ENCODE measurements at regions not wholly inside any gene's neighbourhood (a gene's known extent, or its start where the extent isn't known, plus 50 kb on each side); places are given as distances from the start of the nearest gene placed in this dataset.

DNA sequence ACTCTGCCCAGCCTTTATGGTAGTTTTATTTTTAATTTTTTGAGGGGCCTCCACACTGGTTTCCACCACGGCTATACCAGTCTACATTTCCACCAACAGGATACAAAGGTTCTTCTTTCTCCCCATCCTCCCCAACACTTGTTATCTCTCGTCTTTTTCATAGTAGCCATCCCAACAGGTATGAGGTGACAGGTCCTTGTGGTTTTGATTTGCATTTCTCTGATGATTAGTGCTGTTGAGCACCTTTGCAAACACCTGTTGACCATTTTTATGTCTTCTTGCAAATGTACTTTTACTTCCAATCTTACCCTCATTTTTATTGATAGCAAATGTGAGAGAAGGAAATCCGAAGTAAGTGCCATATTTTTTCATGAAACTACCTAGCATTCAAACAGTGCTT lies 195.4 kb upstream of the PREP start:
- no peak for ATAC-seq
- TF ChIP-seq ZNF70 (CRISPR knock-in tag; IDR thresholded peaks at IDR 0.05): no peak
- no peak for TF ChIP-seq TOX (CRISPR knock-in tag; IDR thresholded peaks at IDR 0.05; ENCODE audit: borderline replicate concordance)
- TF ChIP-seq, protein P1, sequence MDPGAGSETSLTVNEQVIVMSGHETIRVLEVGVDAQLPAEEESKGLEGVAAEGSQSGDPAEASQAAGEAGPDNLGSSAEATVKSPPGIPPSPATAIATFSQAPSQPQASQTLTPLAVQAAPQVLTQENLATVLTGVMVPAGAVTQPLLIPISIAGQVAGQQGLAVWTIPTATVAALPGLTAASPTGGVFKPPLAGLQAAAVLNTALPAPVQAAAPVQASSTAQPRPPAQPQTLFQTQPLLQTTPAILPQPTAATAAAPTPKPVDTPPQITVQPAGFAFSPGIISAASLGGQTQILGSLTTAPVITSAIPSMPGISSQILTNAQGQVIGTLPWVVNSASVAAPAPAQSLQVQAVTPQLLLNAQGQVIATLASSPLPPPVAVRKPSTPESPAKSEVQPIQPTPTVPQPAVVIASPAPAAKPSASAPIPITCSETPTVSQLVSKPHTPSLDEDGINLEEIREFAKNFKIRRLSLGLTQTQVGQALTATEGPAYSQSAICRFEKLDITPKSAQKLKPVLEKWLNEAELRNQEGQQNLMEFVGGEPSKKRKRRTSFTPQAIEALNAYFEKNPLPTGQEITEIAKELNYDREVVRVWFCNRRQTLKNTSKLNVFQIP (CRISPR knock-in tag; IDR thresholded peaks at IDR 0.05; ENCODE audit: borderline replicate concordance, low read depth): no peak
- TF ChIP-seq ESRRG (CRISPR knock-in tag; IDR thresholded peaks at IDR 0.05): no peak
- no peak for TF ChIP-seq OSR1 (CRISPR knock-in tag; IDR thresholded peaks at IDR 0.05)
- no peak for TF ChIP-seq ZNF565 (CRISPR knock-in tag; conservative IDR thresholded peaks at IDR 0.05; ENCODE audit: low read depth)
- no peak for TF ChIP-seq PPARA (CRISPR knock-in tag; IDR thresholded peaks at IDR 0.05; ENCODE audit: borderline replicate concordance)
- no peak for TF ChIP-seq ISL1 (CRISPR knock-in tag; IDR thresholded peaks at IDR 0.05)
- TF ChIP-seq, protein P2, sequence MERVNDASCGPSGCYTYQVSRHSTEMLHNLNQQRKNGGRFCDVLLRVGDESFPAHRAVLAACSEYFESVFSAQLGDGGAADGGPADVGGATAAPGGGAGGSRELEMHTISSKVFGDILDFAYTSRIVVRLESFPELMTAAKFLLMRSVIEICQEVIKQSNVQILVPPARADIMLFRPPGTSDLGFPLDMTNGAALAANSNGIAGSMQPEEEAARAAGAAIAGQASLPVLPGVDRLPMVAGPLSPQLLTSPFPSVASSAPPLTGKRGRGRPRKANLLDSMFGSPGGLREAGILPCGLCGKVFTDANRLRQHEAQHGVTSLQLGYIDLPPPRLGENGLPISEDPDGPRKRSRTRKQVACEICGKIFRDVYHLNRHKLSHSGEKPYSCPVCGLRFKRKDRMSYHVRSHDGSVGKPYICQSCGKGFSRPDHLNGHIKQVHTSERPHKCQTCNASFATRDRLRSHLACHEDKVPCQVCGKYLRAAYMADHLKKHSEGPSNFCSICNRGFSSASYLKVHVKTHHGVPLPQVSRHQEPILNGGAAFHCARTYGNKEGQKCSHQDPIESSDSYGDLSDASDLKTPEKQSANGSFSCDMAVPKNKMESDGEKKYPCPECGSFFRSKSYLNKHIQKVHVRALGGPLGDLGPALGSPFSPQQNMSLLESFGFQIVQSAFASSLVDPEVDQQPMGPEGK (CRISPR knock-in tag; IDR thresholded peaks at IDR 0.05; ENCODE audit: borderline replicate concordance): no peak
- no peak for TF ChIP-seq RARB (CRISPR knock-in tag; IDR thresholded peaks at IDR 0.05)
- no peak for TF ChIP-seq SNAI2 (CRISPR knock-in tag; IDR thresholded peaks at IDR 0.05)
- no peak for TF ChIP-seq ZNF8 (CRISPR knock-in tag; IDR thresholded peaks at IDR 0.05)
- TF ChIP-seq TCF4 (CRISPR knock-in tag; IDR thresholded peaks at IDR 0.05; ENCODE audit: borderline replicate concordance): no peak
- TF ChIP-seq BACH2 (CRISPR knock-in tag; IDR thresholded peaks at IDR 0.05; ENCODE audit: borderline replicate concordance): no peak
- no peak for TF ChIP-seq GLIS3 (CRISPR knock-in tag; IDR thresholded peaks at IDR 0.05)
- TF ChIP-seq, protein P3, sequence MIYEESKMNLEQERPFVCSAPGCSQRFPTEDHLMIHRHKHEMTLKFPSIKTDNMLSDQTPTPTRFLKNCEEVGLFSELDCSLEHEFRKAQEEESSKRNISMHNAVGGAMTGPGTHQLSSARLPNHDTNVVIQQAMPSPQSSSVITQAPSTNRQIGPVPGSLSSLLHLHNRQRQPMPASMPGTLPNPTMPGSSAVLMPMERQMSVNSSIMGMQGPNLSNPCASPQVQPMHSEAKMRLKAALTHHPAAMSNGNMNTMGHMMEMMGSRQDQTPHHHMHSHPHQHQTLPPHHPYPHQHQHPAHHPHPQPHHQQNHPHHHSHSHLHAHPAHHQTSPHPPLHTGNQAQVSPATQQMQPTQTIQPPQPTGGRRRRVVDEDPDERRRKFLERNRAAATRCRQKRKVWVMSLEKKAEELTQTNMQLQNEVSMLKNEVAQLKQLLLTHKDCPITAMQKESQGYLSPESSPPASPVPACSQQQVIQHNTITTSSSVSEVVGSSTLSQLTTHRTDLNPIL (CRISPR knock-in tag; IDR thresholded peaks at IDR 0.05; ENCODE audit: low read depth): no peak
- no peak for TF ChIP-seq ZFP3 (CRISPR knock-in tag; IDR thresholded peaks at IDR 0.05)
- no peak for TF ChIP-seq CSDC2 (CRISPR knock-in tag; IDR thresholded peaks at IDR 0.05)
- TF ChIP-seq, protein P4, sequence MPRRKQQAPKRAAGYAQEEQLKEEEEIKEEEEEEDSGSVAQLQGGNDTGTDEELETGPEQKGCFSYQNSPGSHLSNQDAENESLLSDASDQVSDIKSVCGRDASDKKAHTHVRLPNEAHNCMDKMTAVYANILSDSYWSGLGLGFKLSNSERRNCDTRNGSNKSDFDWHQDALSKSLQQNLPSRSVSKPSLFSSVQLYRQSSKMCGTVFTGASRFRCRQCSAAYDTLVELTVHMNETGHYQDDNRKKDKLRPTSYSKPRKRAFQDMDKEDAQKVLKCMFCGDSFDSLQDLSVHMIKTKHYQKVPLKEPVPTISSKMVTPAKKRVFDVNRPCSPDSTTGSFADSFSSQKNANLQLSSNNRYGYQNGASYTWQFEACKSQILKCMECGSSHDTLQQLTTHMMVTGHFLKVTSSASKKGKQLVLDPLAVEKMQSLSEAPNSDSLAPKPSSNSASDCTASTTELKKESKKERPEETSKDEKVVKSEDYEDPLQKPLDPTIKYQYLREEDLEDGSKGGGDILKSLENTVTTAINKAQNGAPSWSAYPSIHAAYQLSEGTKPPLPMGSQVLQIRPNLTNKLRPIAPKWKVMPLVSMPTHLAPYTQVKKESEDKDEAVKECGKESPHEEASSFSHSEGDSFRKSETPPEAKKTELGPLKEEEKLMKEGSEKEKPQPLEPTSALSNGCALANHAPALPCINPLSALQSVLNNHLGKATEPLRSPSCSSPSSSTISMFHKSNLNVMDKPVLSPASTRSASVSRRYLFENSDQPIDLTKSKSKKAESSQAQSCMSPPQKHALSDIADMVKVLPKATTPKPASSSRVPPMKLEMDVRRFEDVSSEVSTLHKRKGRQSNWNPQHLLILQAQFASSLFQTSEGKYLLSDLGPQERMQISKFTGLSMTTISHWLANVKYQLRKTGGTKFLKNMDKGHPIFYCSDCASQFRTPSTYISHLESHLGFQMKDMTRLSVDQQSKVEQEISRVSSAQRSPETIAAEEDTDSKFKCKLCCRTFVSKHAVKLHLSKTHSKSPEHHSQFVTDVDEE (CRISPR knock-in tag; IDR thresholded peaks at IDR 0.05): no peak

DNA sequence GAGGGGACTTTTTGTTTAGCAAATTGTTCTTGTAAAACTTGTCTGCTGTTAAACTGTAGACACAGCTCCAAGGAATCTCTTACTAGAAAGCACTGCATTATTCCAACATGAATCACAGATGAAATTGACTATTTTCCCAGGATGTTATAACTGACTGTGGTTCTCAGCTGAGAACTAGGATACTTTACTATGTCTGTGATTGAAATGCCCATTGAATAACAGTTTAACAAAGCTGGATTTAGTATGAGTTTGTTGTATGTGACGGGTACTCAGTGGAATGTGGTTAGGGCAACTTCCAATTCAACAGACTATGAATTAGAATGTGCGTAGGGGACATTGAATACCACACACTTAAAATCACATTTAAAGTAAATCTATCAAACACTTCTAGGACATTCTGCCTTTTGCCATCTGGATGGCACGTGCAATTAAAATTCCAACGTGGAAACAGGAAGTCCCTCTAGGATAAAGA lies 193.4 kb upstream of the PREP start:
- ATAC-seq: peak; percentile 74
- TF ChIP-seq TOX (CRISPR knock-in tag; IDR thresholded peaks at IDR 0.05; ENCODE audit: borderline replicate concordance) (peak; percentile 89; the same call in 1 of the 2 replicates), ZNF8 (CRISPR knock-in tag; IDR thresholded peaks at IDR 0.05) (no peak), ZFP3 (CRISPR knock-in tag; IDR thresholded peaks at IDR 0.05) (no peak), RARB (CRISPR knock-in tag; IDR thresholded peaks at IDR 0.05) (0 out of 2 replicates have a peak, but pooled peaks have one; percentile 37), SNAI2 (CRISPR knock-in tag; IDR thresholded peaks at IDR 0.05) (no peak), OSR1 (CRISPR knock-in tag; IDR thresholded peaks at IDR 0.05) (no peak), ZFP30 (CRISPR knock-in tag; IDR thresholded peaks at IDR 0.05) (no peak), ARNTL (CRISPR knock-in tag; IDR thresholded peaks at IDR 0.05; ENCODE audit: borderline replicate concordance, low read depth) (no peak), PPARA (CRISPR knock-in tag; IDR thresholded peaks at IDR 0.05; ENCODE audit: borderline replicate concordance) (no peak), ZNF70 (CRISPR knock-in tag; IDR thresholded peaks at IDR 0.05) (no peak), ESRRG (CRISPR knock-in tag; IDR thresholded peaks at IDR 0.05) (no peak), GLIS3 (CRISPR knock-in tag; IDR thresholded peaks at IDR 0.05) (no peak), ISL1 (CRISPR knock-in tag; IDR thresholded peaks at IDR 0.05) (peak; percentile 88), TCF4 (CRISPR knock-in tag; IDR thresholded peaks at IDR 0.05; ENCODE audit: borderline replicate concordance) (no peak), ZNF565 (CRISPR knock-in tag; conservative IDR thresholded peaks at IDR 0.05; ENCODE audit: low read depth) (no peak)
- TF ChIP-seq, protein P4 (CRISPR knock-in tag; IDR thresholded peaks at IDR 0.05): no peak
- TF ChIP-seq, protein P5, sequence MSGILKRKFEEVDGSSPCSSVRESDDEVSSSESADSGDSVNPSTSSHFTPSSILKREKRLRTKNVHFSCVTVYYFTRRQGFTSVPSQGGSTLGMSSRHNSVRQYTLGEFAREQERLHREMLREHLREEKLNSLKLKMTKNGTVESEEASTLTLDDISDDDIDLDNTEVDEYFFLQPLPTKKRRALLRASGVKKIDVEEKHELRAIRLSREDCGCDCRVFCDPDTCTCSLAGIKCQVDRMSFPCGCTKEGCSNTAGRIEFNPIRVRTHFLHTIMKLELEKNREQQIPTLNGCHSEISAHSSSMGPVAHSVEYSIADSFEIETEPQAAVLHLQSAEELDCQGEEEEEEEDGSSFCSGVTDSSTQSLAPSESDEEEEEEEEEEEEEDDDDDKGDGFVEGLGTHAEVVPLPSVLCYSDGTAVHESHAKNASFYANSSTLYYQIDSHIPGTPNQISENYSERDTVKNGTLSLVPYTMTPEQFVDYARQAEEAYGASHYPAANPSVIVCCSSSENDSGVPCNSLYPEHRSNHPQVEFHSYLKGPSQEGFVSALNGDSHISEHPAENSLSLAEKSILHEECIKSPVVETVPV (CRISPR knock-in tag; IDR thresholded peaks at IDR 0.05): no peak
- TF ChIP-seq, protein P3 (CRISPR knock-in tag; IDR thresholded peaks at IDR 0.05; ENCODE audit: low read depth): no peak
- TF ChIP-seq, protein P2 (CRISPR knock-in tag; IDR thresholded peaks at IDR 0.05; ENCODE audit: borderline replicate concordance): 0 out of 2 replicates have a peak, but pooled peaks have one; percentile 38

All from SK-N-SH treated with all-trans-retinoic acid at 6 μM for 48 hours (cell line).